ENCODE measurements at regions not wholly inside any gene's neighbourhood (a gene's known extent, or its start where the extent isn't known, plus 50 kb on each side); places are given as distances from the start of the nearest gene placed in this dataset.

GRCh38 chr12:59383079-59383822 lies 212.6 kb upstream of the SLC16A7 start:
- TF ChIP-seq CTCF (IDR thresholded peaks at IDR 0.05; ENCODE audit: insufficient read depth, missing control alignments), result no peak
- DNase-seq (ENCODE audit: insufficient read length, low spot score) (no peak), FAIRE-seq (no peak)

DNA sequence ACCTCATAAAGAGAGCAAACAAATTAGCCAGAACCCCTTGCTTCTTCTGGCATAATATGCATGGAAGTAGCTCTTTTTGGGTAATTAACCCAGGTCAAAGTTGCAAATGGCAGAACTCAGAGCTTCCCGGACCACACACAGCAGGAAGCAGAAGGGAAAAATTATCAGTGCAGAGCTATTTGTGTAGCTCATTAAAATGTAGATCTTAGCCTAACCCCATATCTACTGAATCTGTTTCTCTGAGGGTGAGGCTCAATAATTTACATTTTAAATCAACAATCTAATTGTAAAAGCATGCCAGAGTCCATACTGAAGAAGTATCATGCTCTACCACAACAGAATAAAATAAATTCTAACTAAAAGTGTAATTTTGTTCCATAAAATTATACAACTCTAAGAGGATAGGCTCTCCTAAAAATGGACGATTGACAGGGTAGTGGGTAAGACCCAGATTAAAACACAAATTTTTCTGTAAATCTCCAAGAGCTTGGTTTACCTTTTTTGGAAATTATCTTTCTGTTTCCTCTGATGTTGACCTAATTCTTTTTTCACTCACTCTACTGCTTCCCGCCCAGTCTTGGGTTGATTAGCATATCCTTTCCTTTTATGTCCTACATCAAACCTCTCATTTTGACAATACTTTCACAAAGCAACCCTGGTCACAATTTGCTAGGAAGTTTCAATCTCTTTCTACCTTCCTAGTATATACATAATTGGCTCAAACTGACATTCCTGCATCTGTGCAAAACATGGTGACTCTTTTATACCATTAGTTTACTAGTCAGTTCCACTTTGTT lies 213.3 kb upstream of the SLC16A7 start:
- peak; percentile 11 for FAIRE-seq
- no peak for TF ChIP-seq CTCF (IDR thresholded peaks at IDR 0.05; ENCODE audit: insufficient read depth, missing control alignments)
- no peak for DNase-seq (ENCODE audit: insufficient read length, low spot score)

- TF ChIP-seq CTCF (IDR thresholded peaks at IDR 0.05; ENCODE audit: insufficient read depth, missing control alignments), result no peak
- DNase-seq (ENCODE audit: insufficient read length, low spot score) (no peak), FAIRE-seq (no peak)
Observed at GRCh38 chr12:59381106-59381505, 214.7 kb upstream of the SLC16A7 start.

DNA sequence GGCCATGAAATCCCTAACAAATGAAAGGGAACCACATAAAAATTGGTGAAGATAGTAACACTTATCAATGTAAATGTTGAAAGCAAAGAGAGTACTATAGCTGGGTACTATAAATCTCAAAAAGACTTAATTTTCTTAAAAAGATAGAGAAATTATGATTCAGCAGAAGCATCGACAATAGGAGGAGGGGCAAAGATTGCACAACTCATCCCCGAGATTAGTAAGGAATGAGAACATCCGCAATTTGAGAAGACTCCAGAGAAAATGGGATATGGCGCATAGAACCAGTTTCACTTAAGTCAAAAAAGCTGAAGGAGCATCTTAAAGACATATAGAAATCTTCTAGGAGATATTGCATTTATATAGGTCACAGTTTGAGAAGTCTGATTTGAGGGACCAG lies 220.2 kb upstream of the SLC16A7 start:
- no peak for TF ChIP-seq CTCF (IDR thresholded peaks at IDR 0.05; ENCODE audit: insufficient read depth, missing control alignments)
- no peak for FAIRE-seq
- DNase-seq (ENCODE audit: insufficient read length, low spot score), result no peak

GRCh38 chr12:59374783-59375182 lies 221.0 kb upstream of the SLC16A7 start:
- DNase-seq (ENCODE audit: insufficient read length, low spot score) (no peak), FAIRE-seq (no peak)
- TF ChIP-seq CTCF (IDR thresholded peaks at IDR 0.05; ENCODE audit: insufficient read depth, missing control alignments), result no peak

DNA sequence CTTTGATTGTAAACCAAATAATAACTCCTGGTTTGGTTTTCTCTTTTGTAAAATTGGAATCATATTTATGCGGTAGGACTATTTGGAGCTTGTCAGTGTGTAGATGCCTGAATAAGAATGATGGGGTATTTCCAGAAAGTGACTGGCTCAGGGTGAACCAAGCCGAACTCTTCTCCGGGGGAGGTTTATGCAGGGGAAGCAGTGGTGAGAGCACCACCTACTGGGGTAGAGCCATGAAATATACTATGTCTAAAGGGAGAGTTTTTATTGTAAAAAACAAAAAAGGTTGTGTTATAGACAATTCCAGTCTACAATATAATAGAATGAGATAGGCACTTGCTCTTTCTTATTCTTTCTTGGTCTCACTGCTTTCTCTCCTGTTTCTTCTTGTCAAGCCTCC lies 222.9 kb upstream of the SLC16A7 start:
- no peak for FAIRE-seq
- peak; percentile 31 for TF ChIP-seq CTCF (IDR thresholded peaks at IDR 0.05; ENCODE audit: insufficient read depth, missing control alignments)
- no peak for DNase-seq (ENCODE audit: insufficient read length, low spot score)

DNA sequence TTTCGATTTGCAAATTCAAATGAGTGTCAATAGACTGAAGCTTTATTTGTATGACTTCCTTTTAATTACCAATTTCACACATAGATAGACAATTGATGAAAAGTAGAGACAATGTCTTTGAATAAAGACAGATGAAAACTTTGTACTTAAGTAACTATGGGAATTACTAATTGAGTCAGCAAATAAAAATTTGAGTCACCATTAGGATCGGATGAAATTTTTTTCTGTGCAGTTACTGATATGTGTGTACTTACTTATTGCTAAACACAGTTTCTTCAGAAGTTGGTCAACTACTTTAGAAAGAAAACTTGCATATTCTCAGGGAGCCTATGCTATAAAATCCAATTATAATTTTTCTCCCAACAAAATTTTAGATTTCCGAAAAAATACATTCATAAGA lies 224.9 kb upstream of the SLC16A7 start:
- no peak for TF ChIP-seq CTCF (IDR thresholded peaks at IDR 0.05; ENCODE audit: insufficient read depth, missing control alignments)
- DNase-seq (ENCODE audit: insufficient read length, low spot score), result no peak
- FAIRE-seq, result no peak
